ENCODE measurements at regions not wholly inside any gene's neighbourhood (a gene's known extent, or its start where the extent isn't known, plus 50 kb on each side); places are given as distances from the start of the nearest gene placed in this dataset.

DNA sequence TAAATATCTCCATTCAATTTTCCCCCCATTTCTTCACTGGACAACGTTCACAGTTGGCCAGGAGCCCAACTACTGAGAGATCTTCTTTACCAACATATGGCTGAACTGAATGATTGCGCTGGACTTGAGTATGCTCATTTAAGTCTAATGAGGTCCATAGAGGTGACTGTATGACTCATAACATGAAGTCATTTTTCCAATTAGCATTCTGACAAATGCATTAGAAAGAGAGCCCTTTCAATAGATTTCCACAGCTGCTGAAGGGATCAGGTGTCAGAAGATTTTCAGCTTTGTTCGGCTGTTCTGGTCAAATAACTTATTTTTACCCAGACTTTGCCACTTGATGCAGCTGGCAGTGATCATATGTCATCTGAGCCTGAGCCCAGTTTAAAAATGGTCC is 438.0 kb downstream of the ETV1 start:
- TF ChIP-seq, protein P1, sequence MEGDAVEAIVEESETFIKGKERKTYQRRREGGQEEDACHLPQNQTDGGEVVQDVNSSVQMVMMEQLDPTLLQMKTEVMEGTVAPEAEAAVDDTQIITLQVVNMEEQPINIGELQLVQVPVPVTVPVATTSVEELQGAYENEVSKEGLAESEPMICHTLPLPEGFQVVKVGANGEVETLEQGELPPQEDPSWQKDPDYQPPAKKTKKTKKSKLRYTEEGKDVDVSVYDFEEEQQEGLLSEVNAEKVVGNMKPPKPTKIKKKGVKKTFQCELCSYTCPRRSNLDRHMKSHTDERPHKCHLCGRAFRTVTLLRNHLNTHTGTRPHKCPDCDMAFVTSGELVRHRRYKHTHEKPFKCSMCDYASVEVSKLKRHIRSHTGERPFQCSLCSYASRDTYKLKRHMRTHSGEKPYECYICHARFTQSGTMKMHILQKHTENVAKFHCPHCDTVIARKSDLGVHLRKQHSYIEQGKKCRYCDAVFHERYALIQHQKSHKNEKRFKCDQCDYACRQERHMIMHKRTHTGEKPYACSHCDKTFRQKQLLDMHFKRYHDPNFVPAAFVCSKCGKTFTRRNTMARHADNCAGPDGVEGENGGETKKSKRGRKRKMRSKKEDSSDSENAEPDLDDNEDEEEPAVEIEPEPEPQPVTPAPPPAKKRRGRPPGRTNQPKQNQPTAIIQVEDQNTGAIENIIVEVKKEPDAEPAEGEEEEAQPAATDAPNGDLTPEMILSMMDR (IDR thresholded peaks at IDR 0.05; ENCODE audit: unreplicated experiment in 3 of 3) = no peak
- Mint-ChIP-seq H3K4me1 (peaks cover 13% of the 10 kb centered on the region), H3K36me3 (ENCODE audit: low read depth) (no peaks in the 10 kb centered on the region), H3K27ac (peak overlapping the region; percentile 8 to 34 (median 19)), H3K9me3 (no peaks in the 10 kb centered on the region), H3K27me3 (ENCODE audit: low read depth) (peaks cover under 1% of the 10 kb centered on the region), H3K4me3 (no peak overlapping the region)

DNA sequence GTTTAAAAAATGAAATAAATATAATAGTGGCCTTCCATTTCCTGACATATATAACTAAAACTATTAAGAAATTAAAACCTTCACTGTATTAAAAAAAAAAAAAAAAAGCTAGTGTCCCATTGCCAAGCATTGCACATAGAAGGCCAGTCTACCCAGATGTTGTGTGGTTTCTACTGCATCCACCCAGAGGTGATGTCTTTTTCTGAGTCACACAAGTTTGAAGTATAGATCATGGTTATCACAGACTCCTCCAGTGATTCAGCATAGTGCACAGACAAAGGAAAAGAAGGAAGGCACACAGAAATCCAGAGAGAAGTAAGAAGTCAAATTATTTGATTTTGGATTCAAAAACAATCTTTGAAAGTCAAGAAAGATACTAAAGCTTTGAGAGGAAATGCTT is 429.0 kb downstream of the ETV1 start:
- TF ChIP-seq, protein P1 (IDR thresholded peaks at IDR 0.05; ENCODE audit: unreplicated experiment in 3 of 3) = no peak
- Mint-ChIP-seq H3K36me3 (ENCODE audit: low read depth) (no peaks in the 10 kb centered on the region), H3K27ac (no peak overlapping the region), H3K27me3 (ENCODE audit: low read depth) (peaks cover 4% of the 10 kb centered on the region), H3K4me3 (no peak overlapping the region), H3K9me3 (no peaks in the 10 kb centered on the region), H3K4me1 (no peaks in the 10 kb centered on the region)

DNA sequence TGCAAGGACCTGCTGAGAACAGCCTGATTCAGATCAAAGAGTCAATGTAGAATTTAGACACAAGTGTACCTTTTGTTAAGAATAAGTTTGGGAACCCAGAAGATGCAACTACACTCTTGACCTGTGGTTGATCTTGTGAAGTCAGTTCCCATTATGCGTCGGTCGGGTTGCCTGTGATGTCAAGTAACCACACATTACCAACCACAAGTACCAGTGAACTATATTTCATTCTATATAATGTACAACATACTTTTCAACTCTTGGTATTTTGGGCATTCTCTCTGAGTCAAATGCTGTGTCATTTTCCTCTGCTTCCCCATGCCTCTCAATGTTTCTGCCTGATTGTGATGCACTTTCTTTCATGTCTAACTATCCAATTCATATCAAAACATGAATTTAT is 426.2 kb downstream of the ETV1 start:
- Mint-ChIP-seq H3K27ac (no peak overlapping the region), H3K4me1 (no peaks in the 10 kb centered on the region), H3K9me3 (no peaks in the 10 kb centered on the region), H3K36me3 (ENCODE audit: low read depth) (no peaks in the 10 kb centered on the region), H3K4me3 (no peak overlapping the region), H3K27me3 (ENCODE audit: low read depth) (no peaks in the 10 kb centered on the region)
- TF ChIP-seq, protein P1 (IDR thresholded peaks at IDR 0.05; ENCODE audit: unreplicated experiment in 3 of 3) = no peak

DNA sequence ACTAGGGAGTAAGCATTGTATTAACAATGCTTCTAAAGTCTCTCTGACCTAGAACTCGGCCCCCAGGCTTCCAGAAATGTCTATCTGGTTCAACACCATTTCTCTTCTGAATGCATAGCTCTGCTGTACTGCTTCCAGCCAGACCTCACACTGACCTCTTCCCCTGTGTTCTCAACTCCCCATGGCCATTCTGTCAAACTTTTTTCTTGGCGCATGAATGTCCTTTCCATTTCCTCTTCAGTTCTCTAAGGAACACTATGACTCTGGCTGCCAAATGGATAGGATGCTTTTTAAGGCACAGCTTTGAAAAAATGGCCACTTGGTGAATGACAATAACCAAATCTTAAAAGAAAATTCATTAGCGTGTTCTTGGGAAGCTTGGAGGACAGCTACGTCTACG is 425.8 kb downstream of the ETV1 start:
- H3K4me1 Mint-ChIP-seq = no peaks in the 10 kb centered on the region
- no peaks in the 10 kb centered on the region for H3K36me3 Mint-ChIP-seq (ENCODE audit: low read depth)
- H3K9me3 Mint-ChIP-seq = no peaks in the 10 kb centered on the region
- H3K27me3 Mint-ChIP-seq (ENCODE audit: low read depth) = no peaks in the 10 kb centered on the region
- no peak overlapping the region for H3K4me3 Mint-ChIP-seq
- TF ChIP-seq, protein P1 (IDR thresholded peaks at IDR 0.05; ENCODE audit: unreplicated experiment in 3 of 3) = no peak
- H3K27ac Mint-ChIP-seq = no peak overlapping the region

DNA sequence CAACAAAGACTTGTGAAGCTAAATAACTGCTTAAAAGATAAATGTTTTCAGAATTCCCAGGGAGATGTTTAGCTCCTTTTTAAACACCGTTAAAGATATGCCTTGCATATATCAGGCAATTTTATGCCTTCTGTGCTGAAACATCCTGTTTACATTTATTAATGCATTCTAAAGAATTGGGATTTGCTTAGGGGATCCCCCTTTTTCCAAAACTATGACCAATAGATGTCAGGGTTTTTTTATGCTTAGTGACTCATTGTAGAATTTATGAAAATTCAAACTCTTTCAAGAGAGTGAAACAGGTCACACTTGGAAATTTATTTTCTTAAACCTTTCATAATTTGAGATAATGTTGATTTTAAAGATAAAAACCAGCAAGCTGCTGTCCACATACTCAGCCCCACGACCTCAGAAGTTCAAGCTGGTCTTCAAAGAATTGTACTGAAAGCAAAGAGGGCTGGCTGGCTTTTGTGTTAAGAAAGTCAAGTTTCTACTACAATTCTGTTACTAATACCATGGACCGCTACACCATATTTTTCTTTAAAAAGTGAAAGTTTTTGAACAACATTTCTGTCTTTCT is 411.8 kb downstream of the ETV1 start:
- Mint-ChIP-seq H3K27me3 (ENCODE audit: low read depth) (no peaks in the 10 kb centered on the region), H3K27ac (peak overlapping the region in 1 of 3 experiments; percentile 7), H3K4me1 (no peaks in the 10 kb centered on the region), H3K9me3 (no peaks in the 10 kb centered on the region), H3K36me3 (ENCODE audit: low read depth) (no peaks in the 10 kb centered on the region), H3K4me3 (no peak overlapping the region)
- TF ChIP-seq, protein P1 (IDR thresholded peaks at IDR 0.05; ENCODE audit: unreplicated experiment in 3 of 3) = no peak

GRCh38 chr7:13578294-13578693 is 411.2 kb downstream of the ETV1 start:
- H3K27ac Mint-ChIP-seq = peak overlapping the region in 2 of 3 experiments; percentile 6 to 7
- TF ChIP-seq, protein P1 (IDR thresholded peaks at IDR 0.05; ENCODE audit: unreplicated experiment in 3 of 3) = no peak

More at GRCh38 chr7:13578294-13578693, 411.2 kb downstream of the ETV1 start:
- Mint-ChIP-seq H3K9me3 (no peaks in the 10 kb centered on the region), H3K27me3 (ENCODE audit: low read depth) (no peaks in the 10 kb centered on the region), H3K4me1 (no peaks in the 10 kb centered on the region), H3K4me3 (no peak overlapping the region), H3K36me3 (ENCODE audit: low read depth) (no peaks in the 10 kb centered on the region)
